Coronary artery (tissue), 2 donors: ENCODE measurements at regions not wholly inside any gene's neighbourhood (a gene's known extent, or its start where the extent isn't known, plus 50 kb on each side); places are given as distances from the start of the nearest gene placed in this dataset.
"Not testable (repeated sequence)": the region's sequence is repeated elsewhere in the genome, so short reads cannot be mapped to it uniquely, and the experiment has no call there.

Source experiments
- DNase-seq: peaks from one replicate; pipeline ENCODE4 v3.0.0-alpha.2; 2017; ENCODE audit warnings: low spot score
- H3K27ac ChIP-seq, 2 donors: fragments of 200-600 bp; sonication (generic); one replicate each; pipeline ENCODE4 v1.5.1; 2016 to 2019
- H3K4me3 ChIP-seq: fragments of 200-600 bp; sonication (generic); 2 replicates; pipeline ENCODE4 v1.5.1; 2016; ENCODE audit warnings: mild to moderate bottlenecking, moderate library complexity
- CTCF ChIP-seq: fragments of 200-600 bp; sonication (generic); IDR thresholded peaks from one replicate; pipeline ENCODE4 v1.5.1; 2019; ENCODE audit warnings: antibody characterized with exemption

GRCh38 chr4:189519186-189519585 is 421.5 kb upstream of the FRG1 start:
- no peak overlapping the region for H3K4me3 ChIP-seq
- TF ChIP-seq CTCF = no peak
- DNase-seq = no peak
- no peak overlapping the region for H3K27ac ChIP-seq

DNA sequence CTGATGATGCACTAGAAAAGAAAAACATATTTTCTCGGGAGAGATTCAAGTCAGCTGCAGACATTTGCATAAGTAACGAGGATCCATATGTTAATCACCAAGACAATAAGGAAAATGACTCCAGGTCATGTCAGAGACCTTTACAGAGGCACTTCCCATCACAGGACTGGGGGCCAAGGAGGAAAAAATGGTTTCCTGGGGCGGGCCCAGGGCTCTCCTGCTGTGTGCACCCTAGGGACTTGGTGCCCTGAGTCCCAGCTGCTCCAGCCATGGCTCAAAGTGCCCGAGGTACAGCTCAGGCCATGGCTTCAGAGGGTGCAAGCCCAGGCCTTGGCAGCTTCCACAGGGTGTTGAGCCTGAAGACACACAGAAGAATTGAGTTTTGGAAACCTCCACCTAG is 415.4 kb upstream of the FRG1 start:
- H3K27ac ChIP-seq = no peak overlapping the region
- no peak overlapping the region for H3K4me3 ChIP-seq
- no peak for DNase-seq
- no peak for TF ChIP-seq CTCF

DNA sequence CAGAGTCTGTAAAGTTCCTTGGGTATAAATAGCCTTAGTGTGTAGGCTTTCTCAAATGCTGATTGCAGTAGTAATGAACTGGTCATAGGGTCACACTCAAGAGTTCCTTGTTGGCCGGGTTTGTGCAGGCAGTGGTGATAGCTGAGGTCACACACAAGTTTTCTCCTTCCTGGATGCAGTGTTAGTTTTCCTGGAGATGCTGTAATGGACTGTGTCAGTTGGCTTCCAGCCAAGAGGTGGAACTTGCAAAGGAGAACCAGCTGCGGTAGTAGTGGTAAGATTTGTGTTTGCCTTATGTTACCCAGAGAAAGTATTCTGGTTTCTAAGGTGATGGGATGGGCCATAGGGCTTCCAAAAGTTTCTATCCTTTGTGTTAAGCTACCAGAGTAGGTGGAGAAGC is 409.8 kb upstream of the FRG1 start:
- H3K27ac ChIP-seq = no peak overlapping the region
- no peak overlapping the region for H3K4me3 ChIP-seq
- DNase-seq = no peak
- TF ChIP-seq CTCF = no peak

GRCh38 chr4:189533603-189534002 is 407.1 kb upstream of the FRG1 start:
- DNase-seq = no peak
- H3K27ac ChIP-seq = no peak overlapping the region
- H3K4me3 ChIP-seq = no peak overlapping the region
- TF ChIP-seq CTCF = no peak

GRCh38 chr4:189547559-189547958 is 393.1 kb upstream of the FRG1 start:
- DNase-seq = no peak
- Histone ChIP-seq H3K4me3 (no peak overlapping the region), H3K27ac (no peak overlapping the region)
- TF ChIP-seq CTCF = no peak

DNA sequence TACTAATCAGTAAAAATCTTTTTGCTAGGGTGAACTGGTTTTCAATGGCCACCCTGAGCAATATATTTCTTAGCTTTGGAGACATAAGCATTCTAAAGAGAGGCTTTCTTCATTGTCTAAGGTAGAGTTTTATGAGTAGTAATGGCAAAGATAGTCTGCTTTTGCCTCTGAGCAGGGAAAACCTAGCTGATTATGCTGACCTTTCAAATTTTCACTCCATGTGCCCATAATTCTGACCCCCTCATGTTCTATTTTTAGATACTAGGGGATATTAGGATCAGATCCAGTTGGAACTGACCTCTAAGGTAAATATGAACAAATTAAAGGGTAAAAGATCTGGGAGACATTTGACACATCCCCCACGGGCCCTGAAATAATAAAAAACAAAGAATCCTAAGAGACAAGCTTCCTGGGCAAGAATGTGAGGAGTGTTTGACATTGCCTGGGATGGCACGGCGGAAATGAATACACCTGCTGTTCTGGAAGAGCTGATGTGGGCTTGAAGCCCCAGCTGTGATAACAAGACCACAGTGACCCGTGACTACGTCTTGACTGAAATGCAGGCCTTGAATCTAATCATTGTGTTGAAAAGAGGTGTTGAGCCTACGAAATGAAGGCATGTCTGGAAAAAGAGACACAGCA is 392.1 kb upstream of the FRG1 start:
- H3K4me3 ChIP-seq = no peak overlapping the region
- no peak overlapping the region for H3K27ac ChIP-seq
- no peak for DNase-seq
- TF ChIP-seq CTCF = no peak

GRCh38 chr4:189551931-189552670 is 388.6 kb upstream of the FRG1 start:
- H3K4me3 ChIP-seq, DNase-seq, H3K27ac ChIP-seq: not testable (repeated sequence)

DNA sequence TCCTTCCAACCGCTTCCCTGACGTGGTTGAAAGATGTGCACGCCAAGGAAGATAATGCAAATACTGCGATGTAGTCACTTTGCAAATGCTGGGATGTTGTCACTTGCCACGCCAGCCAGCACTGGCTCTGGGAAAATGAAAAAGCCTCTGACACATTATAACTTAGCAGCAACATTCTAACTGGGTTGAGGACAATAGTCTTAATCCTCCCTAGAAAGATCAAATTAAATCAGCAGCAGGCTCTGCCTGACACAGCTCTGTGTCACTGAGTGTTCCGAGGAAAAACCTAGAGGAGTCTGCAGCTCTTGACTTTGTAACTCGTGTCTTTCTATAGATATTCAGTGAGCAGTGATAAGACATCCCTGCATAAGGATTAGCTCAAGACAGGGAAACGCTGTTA is 380.1 kb upstream of the FRG1 start:
- not testable (repeated sequence) for DNase-seq, H3K27ac ChIP-seq, H3K4me3 ChIP-seq

DNA sequence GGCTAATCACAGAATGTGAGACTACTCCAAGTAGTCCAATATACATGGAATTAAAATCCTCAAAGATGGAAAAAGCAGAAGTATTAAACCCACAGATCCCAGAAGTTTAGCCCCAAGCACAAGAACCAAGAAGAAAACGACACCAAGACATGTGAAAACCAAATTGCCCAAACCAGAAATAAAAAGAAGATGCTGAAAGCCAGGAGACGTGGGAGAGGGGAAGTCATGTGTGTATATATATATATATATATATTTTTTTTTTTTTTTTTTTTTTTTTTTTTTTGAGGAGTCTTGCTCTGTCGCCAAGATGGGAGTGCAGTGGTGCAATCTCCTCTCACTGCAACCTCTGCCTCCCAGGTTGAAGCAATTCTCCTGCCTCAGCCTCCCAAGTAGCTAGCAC is 376.9 kb upstream of the FRG1 start:
- H3K27ac ChIP-seq, DNase-seq, H3K4me3 ChIP-seq: not testable (repeated sequence)

DNA sequence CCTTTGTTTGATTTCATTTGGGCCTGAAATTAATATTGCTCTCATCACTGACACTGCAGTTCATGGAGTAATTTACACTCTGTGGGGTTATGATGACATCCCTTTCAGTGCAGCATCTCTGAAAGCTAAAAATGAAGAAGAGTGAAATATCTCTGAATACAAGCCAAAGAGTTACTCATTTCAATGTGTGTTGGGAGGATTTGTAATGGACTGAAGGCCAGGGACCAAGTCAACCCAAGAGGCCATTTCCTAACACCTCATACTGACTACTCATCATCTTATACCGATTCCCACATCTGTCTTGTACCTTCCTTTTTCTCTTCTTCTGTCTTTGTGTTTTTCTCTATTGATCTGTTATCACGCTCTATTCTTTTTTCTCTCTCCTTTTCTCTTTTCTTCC is 374.4 kb upstream of the FRG1 start:
- H3K27ac ChIP-seq, H3K4me3 ChIP-seq, DNase-seq: not testable (repeated sequence)

DNA sequence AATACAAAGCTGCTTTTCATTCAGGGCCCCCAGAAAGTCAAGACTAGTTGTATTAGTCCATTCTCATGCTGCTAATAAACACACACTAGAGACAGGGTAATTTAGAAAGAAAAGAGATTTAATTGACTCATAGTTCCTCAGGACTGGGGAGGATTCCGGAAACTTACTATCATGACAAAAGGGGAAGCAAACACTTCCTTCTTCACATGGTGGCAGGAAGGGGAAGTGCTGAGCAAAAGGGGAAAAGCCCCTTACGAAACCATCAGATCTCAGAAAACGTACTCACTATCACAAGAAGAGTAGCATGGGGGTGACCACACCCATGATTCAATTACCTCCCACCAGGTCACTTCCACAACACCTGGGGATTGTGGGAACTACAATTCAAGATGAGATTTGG is 373.8 kb upstream of the FRG1 start:
- not testable (repeated sequence) for DNase-seq, H3K4me3 ChIP-seq, H3K27ac ChIP-seq

DNA sequence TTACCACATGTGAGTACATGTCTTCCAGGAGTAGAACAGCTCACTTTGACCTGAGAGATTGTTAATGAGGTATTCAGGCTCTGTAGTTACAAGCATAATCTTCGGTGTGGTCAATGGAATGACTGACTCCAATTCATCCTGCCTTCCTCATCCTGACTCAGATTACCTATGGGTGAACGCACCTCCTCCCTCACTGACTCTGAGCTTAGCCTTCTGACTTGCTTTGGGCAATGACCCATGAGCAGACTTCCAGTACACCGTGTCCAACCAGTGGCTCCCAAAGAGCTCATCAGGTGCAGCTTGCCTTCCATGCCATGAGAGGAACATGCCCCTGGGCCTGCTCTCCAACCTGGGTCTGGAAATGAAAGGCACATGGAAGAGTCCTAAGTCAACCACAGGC is 361.0 kb upstream of the FRG1 start:
- H3K4me3 ChIP-seq, DNase-seq, H3K27ac ChIP-seq: not testable (repeated sequence)
